Liver (tissue), 8 donors: ENCODE measurements at regions not wholly inside any gene's neighbourhood (a gene's known extent, or its start where the extent isn't known, plus 50 kb on each side); places are given as distances from the start of the nearest gene placed in this dataset.

Experiments used
- DNase-seq: peaks from one replicate; pipeline ENCODE4 v3.0.0-alpha.2; 2017; ENCODE audit warnings: low spot score
- H3K27ac ChIP-seq, 2 donors: one replicate each; pipeline ENCODE4 v1.7.0; 2013; ENCODE audit warnings: inconsistent platforms in 2 of 2, low read length in 2 of 2, control low read depth in 1 of 2, low read depth in 1 of 2, mild to moderate bottlenecking in 1 of 2
- H3K27me3 ChIP-seq, 4 donors: one replicate each; pipeline versions ENCODE4 v1.6.1 to v1.7.0; 2013; ENCODE audit warnings: low read length in 3 of 4, inconsistent platforms in 1 of 4, mild to moderate bottlenecking in 1 of 4, moderate library complexity in 1 of 4; ENCODE audit not compliant: control insufficient read depth in 4 of 4, insufficient read depth in 4 of 4
- H3K36me3 ChIP-seq, 4 donors: one replicate each; pipeline versions ENCODE4 v1.6.1 to v1.7.0; 2013; ENCODE audit warnings: low read length in 3 of 4, mild to moderate bottlenecking in 3 of 4, low read depth in 1 of 4, moderate library complexity in 1 of 4; ENCODE audit not compliant: control insufficient read depth in 4 of 4, insufficient read depth in 3 of 4
- H3K4me1 ChIP-seq, 4 donors: one replicate each; pipeline versions ENCODE4 v1.6.1 to v1.7.0; 2013; ENCODE audit warnings: low read length in 3 of 4, mild to moderate bottlenecking in 3 of 4, moderate library complexity in 1 of 4; ENCODE audit not compliant: control insufficient read depth in 4 of 4, insufficient read depth in 4 of 4
- H3K4me3 ChIP-seq, 3 donors: one replicate each; pipeline versions ENCODE4 v1.6.1 to v1.7.0; 2013; ENCODE audit warnings: low read length in 3 of 3, control low read depth in 1 of 3, low read depth in 1 of 3, mild to moderate bottlenecking in 1 of 3
- H3K9ac ChIP-seq, 2 donors: one replicate each; pipeline ENCODE4 v1.7.0; 2013; ENCODE audit warnings: low read length in 2 of 2, mild to moderate bottlenecking in 2 of 2, moderate library complexity in 2 of 2, control low read depth in 1 of 2, low read depth in 1 of 2
- H3K9me3 ChIP-seq, 4 donors: one replicate each; pipeline versions ENCODE4 v1.6.1 to v1.7.0; 2013; ENCODE audit warnings: low read length in 3 of 4; ENCODE audit not compliant: control insufficient read depth in 4 of 4
- ATF3 ChIP-seq: IDR thresholded peaks from 2 replicates; pipeline ENCODE4 v1.6.1; 2016; ENCODE audit warnings: antibody characterized with exemption
- CTCF ChIP-seq: fragments of 150-350 bp; IDR thresholded peaks from 2 replicates; pipeline ENCODE4 v1.5.1; 2017; ENCODE audit warnings: improper control_type of control experiment, low read depth, low read length; ENCODE audit not compliant: missing input control
- EGR1 ChIP-seq, 2 donors: IDR thresholded peaks; 2 replicates each; pipeline ENCODE4 v1.6.1; 2016 to 2018; ENCODE audit warnings: antibody characterized with exemption in 2 of 2, low read depth in 2 of 2
- FOXA1 ChIP-seq: IDR thresholded peaks from 2 replicates; pipeline ENCODE4 v1.6.1; 2016; ENCODE audit warnings: antibody characterized with exemption
- FOXA2 ChIP-seq: IDR thresholded peaks from 2 replicates; pipeline ENCODE4 v1.6.1; 2016; ENCODE audit warnings: antibody characterized with exemption
- GABPA ChIP-seq, 2 donors: IDR thresholded peaks in 1 of 2; conservative IDR thresholded peaks in 1 of 2; 2 replicates each; pipeline ENCODE4 v1.6.1; 2016; ENCODE audit warnings: antibody characterized with exemption in 2 of 2, mild to moderate bottlenecking in 1 of 2, moderate library complexity in 1 of 2
- HNF4A ChIP-seq, 2 donors: conservative IDR thresholded peaks; 2 replicates each; pipeline ENCODE4 v1.6.1; 2016; ENCODE audit warnings: antibody characterized with exemption in 2 of 2, mild to moderate bottlenecking in 2 of 2
- JUND ChIP-seq, 2 donors: IDR thresholded peaks; 2 replicates each; pipeline ENCODE4 v1.6.1; 2016; ENCODE audit warnings: antibody characterized with exemption in 2 of 2
- MAX ChIP-seq: IDR thresholded peaks from 2 replicates; pipeline ENCODE4 v1.6.1; 2016; ENCODE audit warnings: antibody characterized with exemption
- NR2F2 ChIP-seq: IDR thresholded peaks from 2 replicates; pipeline ENCODE4 v1.6.1; 2016; ENCODE audit warnings: antibody characterized with exemption
- RAD21 ChIP-seq, 2 donors: IDR thresholded peaks; 2 replicates each; pipeline ENCODE4 v1.6.1; 2016; ENCODE audit warnings: antibody characterized with exemption in 2 of 2, mild to moderate bottlenecking in 2 of 2
- REST ChIP-seq: IDR thresholded peaks from 2 replicates; pipeline ENCODE4 v1.6.1; 2016; ENCODE audit warnings: antibody characterized with exemption, mild to moderate bottlenecking
- TAF1 ChIP-seq: conservative IDR thresholded peaks from 2 replicates; pipeline ENCODE4 v1.6.1; 2016; ENCODE audit warnings: antibody characterized with exemption, mild to moderate bottlenecking
- YY1 ChIP-seq: IDR thresholded peaks from 2 replicates; pipeline ENCODE4 v1.6.1; 2016; ENCODE audit warnings: antibody characterized with exemption, mild to moderate bottlenecking
- ZBTB33 ChIP-seq: IDR thresholded peaks from 2 replicates; pipeline ENCODE4 v1.6.1; 2016; ENCODE audit warnings: antibody characterized with exemption
- WGBS: extraction: QIAGEN DNeasy Blood & Tissue Kit; methylation state at CpG from one replicate; pipeline ENCODE4 v1.1.7; 2013; 5-methylcytosine and 5-hydroxymethylcytosine counted together
- donor health status: healthy.
- donor health status: healthy.
- donor health status: healthy.
- donor health status: healthy.
- donor health status: healthy.

- no peak overlapping the region for H3K27ac ChIP-seq
- WGBS = 94% methylated on average over 5 of the region's 5 CpGs
- H3K4me1 ChIP-seq = peaks cover 0 to 4% (median 2%) of the 10 kb centered on the region in 4 donors
- H3K27me3 ChIP-seq = no peaks in the 10 kb centered on the region
- TF ChIP-seq CTCF (no peak), RAD21 (IDR thresholded peaks at IDR 0.05) (no peak), YY1 (no peak), GABPA (IDR thresholded peaks at IDR 0.05 in 1 of 2, conservative IDR thresholded peaks at IDR 0.05 in 1 of 2) (no peak), EGR1 (IDR thresholded peaks at IDR 0.05; ENCODE audit: low read depth in 2 of 2) (no peak), FOXA2 (no peak), HNF4A (conservative IDR thresholded peaks at IDR 0.05) (no peak), ATF3 (no peak), FOXA1 (no peak)
- no peaks in the 10 kb centered on the region for H3K9me3 ChIP-seq
- no peak overlapping the region for H3K9ac ChIP-seq
- H3K36me3 ChIP-seq = no peaks in the 10 kb centered on the region
- no peak for DNase-seq
- H3K4me3 ChIP-seq = no peak overlapping the region
Observed at GRCh38 chr6:163735076-163735475, 320.6 kb downstream of the QKI start.

- Histone ChIP-seq H3K9me3 (no peaks in the 10 kb centered on the region), H3K4me1 (peaks cover 0 to 4% (median 2%) of the 10 kb centered on the region in 4 donors), H3K27me3 (no peaks in the 10 kb centered on the region), H3K9ac (no peak overlapping the region), H3K27ac (no peak overlapping the region), H3K36me3 (no peaks in the 10 kb centered on the region), H3K4me3 (no peak overlapping the region)
- DNase-seq = no peak
- TF ChIP-seq MAX = no peak
- no peak for TF ChIP-seq JUND (IDR thresholded peaks at IDR 0.05)
- no peak for TF ChIP-seq ZBTB33
- TF ChIP-seq FOXA2 = no peak
- no peak for TF ChIP-seq NR2F2
- no peak for TF ChIP-seq GABPA (IDR thresholded peaks at IDR 0.05 in 1 of 2, conservative IDR thresholded peaks at IDR 0.05 in 1 of 2)
- no peak for TF ChIP-seq TAF1
- TF ChIP-seq CTCF = no peak
- no peak for TF ChIP-seq REST
- no peak for TF ChIP-seq ATF3
- TF ChIP-seq HNF4A (conservative IDR thresholded peaks at IDR 0.05) = no peak
- 74% methylated on average over 2 of the region's 2 CpGs for WGBS
Observed at GRCh38 chr6:163733061-163733460, 318.5 kb downstream of the QKI start.
